ENCODE measurements at regions not wholly inside any gene's neighbourhood (a gene's known extent, or its start where the extent isn't known, plus 50 kb on each side); places are given as distances from the start of the nearest gene placed in this dataset.

- WGBS (ENCODE audit: insufficient coverage), result 100% methylated on average over 1 of the region's 3 CpGs
- peaks cover 0 to 2% (median 0%) of the 10 kb centered on the region in 7 donors for H3K9me3 Mint-ChIP-seq
- no peak overlapping the region for H3K4me2 ChIP-seq (replicated peaks; ENCODE audit: extremely low read depth, low read length, poor library complexity, severe bottlenecking)
- H3K27ac ChIP-seq (ENCODE audit: low read depth in 1 of 2, low read length in 2 of 2), result no peak overlapping the region
- H3K4me1 ChIP-seq (ENCODE audit: control insufficient read depth in 1 of 2, insufficient read depth in 2 of 2, low read length in 2 of 2), result peaks cover 6 to 20% of the 10 kb centered on the region in 2 donors
- no peaks in the 10 kb centered on the region for H3K9me3 ChIP-seq (replicated peaks in 1 of 2; ENCODE audit: control insufficient read depth in 1 of 2, insufficient read depth in 1 of 2, low read length in 2 of 2)
- DNase-seq, result peak in 2 of 3 donors; percentile 29 to 41
- no peaks in the 10 kb centered on the region for H3K36me3 ChIP-seq (replicated peaks in 1 of 2; ENCODE audit: control insufficient read depth in 1 of 2, insufficient read depth in 2 of 2, low read length in 2 of 2)
- no peaks in the 10 kb centered on the region for H3K27me3 ChIP-seq (ENCODE audit: control insufficient read depth in 2 of 2, insufficient read depth in 2 of 2, low read length in 2 of 2)
- TF ChIP-seq CTCF (IDR thresholded peaks at IDR 0.05), result no peak
- H3K27me3 Mint-ChIP-seq (ENCODE audit: low read depth in 3 of 3), result peaks cover 0 to 4% (median under 1%) of the 10 kb centered on the region in 3 donors
- H3K4me1 Mint-ChIP-seq, result peaks cover 21% of the 10 kb centered on the region
- no peak overlapping the region for H3K9ac ChIP-seq (ENCODE audit: insufficient read depth, low read length, poor library complexity, severe bottlenecking)
- H3K79me2 ChIP-seq (ENCODE audit: insufficient read depth, low read length), result no peaks in the 10 kb centered on the region
- H3K4me3 ChIP-seq (replicated peaks in 1 of 3; ENCODE audit: low read depth in 2 of 3, low read length in 3 of 3), result no peak overlapping the region
- intact Hi-C loops (cut with micrococcal nuclease), result loop anchor here (2.0 to 5.0 kb wide), 2 partner anchors 270 to 272 kb away; partner anchors contain the start of gene THBS1 (in 2 of the 2)
- no peak overlapping the region for H2AFZ ChIP-seq (ENCODE audit: insufficient read depth, low read depth, low read length, poor library complexity, severe bottlenecking)
- no peak overlapping the region for H3K27ac Mint-ChIP-seq
- H3K4me3 Mint-ChIP-seq, result no peak overlapping the region
- H4K20me1 ChIP-seq (ENCODE audit: insufficient read depth, low read length), result no peaks in the 10 kb centered on the region
- no peaks in the 10 kb centered on the region for H3K36me3 Mint-ChIP-seq
These were observed 270.2 kb upstream of the THBS1 start for GRCh38 chr15:39310633-39311032.

DNA sequence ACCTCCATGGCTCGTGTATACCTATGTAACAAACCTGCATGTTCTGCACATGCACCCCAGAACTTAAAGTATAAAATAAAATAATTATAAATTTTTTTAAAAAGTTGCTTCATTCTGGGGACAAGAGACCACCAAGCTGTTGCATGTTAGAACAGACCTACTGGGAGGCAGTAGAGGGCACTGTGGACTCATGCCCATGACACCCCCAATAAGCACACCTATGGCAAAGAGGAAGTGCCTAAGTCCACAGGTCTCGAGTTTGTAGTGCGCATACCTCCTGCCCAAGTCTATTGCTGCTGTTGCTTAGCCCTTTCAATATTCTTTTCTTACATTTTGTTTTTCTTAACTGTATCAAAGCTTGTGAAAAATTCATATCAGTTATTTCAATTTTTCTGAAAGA is 267.9 kb upstream of the THBS1 start:
- intact Hi-C loops (cut with micrococcal nuclease), result loop anchor here in 1 of 2 donors (5.0 kb wide), 1 partner anchor 269 kb away; the partner anchor contains the start of gene THBS1
- peaks cover 0 to 2% (median 2%) of the 10 kb centered on the region in 3 donors for H3K27me3 Mint-ChIP-seq (ENCODE audit: low read depth in 3 of 3)
- Histone ChIP-seq H2AFZ (ENCODE audit: insufficient read depth, low read depth, low read length, poor library complexity, severe bottlenecking) (no peak overlapping the region), H3K27ac (ENCODE audit: low read depth in 1 of 2, low read length in 2 of 2) (no peak overlapping the region), H3K4me1 (ENCODE audit: control insufficient read depth in 1 of 2, insufficient read depth in 2 of 2, low read length in 2 of 2) (peaks cover 6 to 20% of the 10 kb centered on the region in 2 donors), H3K9ac (ENCODE audit: insufficient read depth, low read length, poor library complexity, severe bottlenecking) (no peak overlapping the region), H4K20me1 (ENCODE audit: insufficient read depth, low read length) (no peaks in the 10 kb centered on the region), H3K36me3 (replicated peaks in 1 of 2; ENCODE audit: control insufficient read depth in 1 of 2, insufficient read depth in 2 of 2, low read length in 2 of 2) (no peaks in the 10 kb centered on the region), H3K4me2 (replicated peaks; ENCODE audit: extremely low read depth, low read length, poor library complexity, severe bottlenecking) (no peak overlapping the region), H3K9me3 (replicated peaks in 1 of 2; ENCODE audit: control insufficient read depth in 1 of 2, insufficient read depth in 1 of 2, low read length in 2 of 2) (no peaks in the 10 kb centered on the region), H3K4me3 (replicated peaks in 1 of 3; ENCODE audit: low read depth in 2 of 3, low read length in 3 of 3) (no peak overlapping the region), H3K27me3 (ENCODE audit: control insufficient read depth in 2 of 2, insufficient read depth in 2 of 2, low read length in 2 of 2) (no peaks in the 10 kb centered on the region), H3K79me2 (ENCODE audit: insufficient read depth, low read length) (no peaks in the 10 kb centered on the region)
- peak overlapping the region in 5 of 7 donors; percentile 41 to 93 (median 89) for H3K27ac Mint-ChIP-seq
- H3K9me3 Mint-ChIP-seq, result peaks cover 0 to 2% (median 0%) of the 10 kb centered on the region in 7 donors
- peaks cover 0 to 1% of the 10 kb centered on the region in 2 donors for H3K36me3 Mint-ChIP-seq
- no CpG with 5 or more reads among the region's 3 CpGs for WGBS (ENCODE audit: insufficient coverage)
- peak in 2 of 3 donors; percentile 11 to 86 for DNase-seq
- no peak overlapping the region for H3K4me3 Mint-ChIP-seq
- H3K4me1 Mint-ChIP-seq, result peaks cover 26% of the 10 kb centered on the region
- peak; percentile 75 for TF ChIP-seq CTCF (IDR thresholded peaks at IDR 0.05)
